ENCODE measurements at regions not wholly inside any gene's neighbourhood (a gene's known extent, or its start where the extent isn't known, plus 50 kb on each side); places are given as distances from the start of the nearest gene placed in this dataset.

DNA sequence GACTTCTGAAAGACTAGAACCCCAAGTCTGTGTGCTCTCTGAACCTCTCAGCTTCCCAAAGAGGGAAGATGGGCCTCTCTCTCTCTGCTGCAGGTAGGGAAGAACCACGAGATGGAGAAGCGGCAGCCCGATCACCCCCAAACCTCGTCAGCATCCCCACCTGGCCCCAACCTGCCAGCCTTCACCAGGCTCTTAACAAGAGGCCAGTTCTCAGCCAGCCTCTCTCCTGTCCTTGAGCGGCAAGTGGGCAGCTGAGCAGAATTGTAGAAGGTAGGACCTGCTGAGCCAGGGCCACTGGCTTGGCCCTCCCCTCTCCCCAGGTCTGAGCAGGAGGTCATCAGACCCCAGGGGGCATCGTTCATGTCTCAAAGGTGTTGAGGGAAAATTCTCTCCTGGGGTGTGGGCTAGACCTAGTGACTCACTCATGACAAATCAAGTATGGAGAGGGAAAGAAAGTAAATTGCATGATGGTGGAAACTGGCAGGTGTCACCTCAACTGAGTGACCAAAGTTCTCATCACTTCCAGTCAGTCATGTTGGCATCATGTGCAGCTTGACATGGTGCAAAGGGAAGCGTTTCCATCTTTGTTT is 92.0 kb upstream of the GPR26 start:
- no peak overlapping the region for H3K27ac ChIP-seq
- H3K27me3 ChIP-seq (replicated peaks) = no peaks in the 10 kb centered on the region
- in situ Hi-C loops (cut with HindIII; ENCODE audit: low pct_ligation_motif_present, low sequenced_read_pairs) = no loop called here
- no peak for DNase-seq
- no peak for TF ChIP-seq CTCF (IDR thresholded peaks at IDR 0.05; ENCODE audit: low read depth, low read length, missing control alignments)
- no peak overlapping the region for H3K4me3 ChIP-seq (ENCODE audit: low read depth, low read length)
- no peaks in the 10 kb centered on the region for H3K36me3 ChIP-seq (replicated peaks)

DNA sequence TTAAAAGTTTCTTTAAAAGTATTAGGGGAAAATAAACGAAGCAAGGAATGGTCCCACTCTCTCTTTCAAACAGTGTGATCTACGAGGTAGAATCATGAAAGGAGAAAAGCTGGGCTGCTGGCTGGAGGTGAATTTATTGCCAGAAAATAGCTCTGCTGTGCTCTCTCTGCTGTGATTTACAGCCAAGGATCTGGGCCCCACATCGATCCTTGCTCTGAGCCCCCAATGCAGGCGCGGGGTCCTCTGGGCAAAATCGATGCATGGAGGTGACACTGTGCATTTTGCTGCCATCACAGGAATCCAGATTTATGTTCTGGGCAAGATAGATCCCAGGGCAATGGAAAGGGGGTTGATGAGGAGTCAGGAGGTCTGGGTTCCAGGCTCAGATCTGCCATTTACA is 91.0 kb upstream of the GPR26 start:
- in situ Hi-C loops (cut with HindIII; ENCODE audit: low pct_ligation_motif_present, low sequenced_read_pairs) = no loop called here
- no peak for DNase-seq
- Histone ChIP-seq H3K36me3 (replicated peaks) (no peaks in the 10 kb centered on the region), H3K27ac (no peak overlapping the region), H3K27me3 (replicated peaks) (no peaks in the 10 kb centered on the region), H3K4me3 (ENCODE audit: low read depth, low read length) (no peak overlapping the region)
- TF ChIP-seq CTCF (IDR thresholded peaks at IDR 0.05; ENCODE audit: low read depth, low read length, missing control alignments) = no peak

- in situ Hi-C loops (cut with HindIII; ENCODE audit: low pct_ligation_motif_present, low sequenced_read_pairs) = no loop called here
- H3K27ac ChIP-seq = no peak overlapping the region
- no peak for TF ChIP-seq CTCF (IDR thresholded peaks at IDR 0.05; ENCODE audit: low read depth, low read length, missing control alignments)
- no peaks in the 10 kb centered on the region for H3K36me3 ChIP-seq (replicated peaks)
- H3K27me3 ChIP-seq (replicated peaks) = no peaks in the 10 kb centered on the region
- DNase-seq = no peak
- no peak overlapping the region for H3K4me3 ChIP-seq (ENCODE audit: low read depth, low read length)
These were observed 89.4 kb upstream of the GPR26 start for GRCh38 chr10:123576706-123577105.

DNA sequence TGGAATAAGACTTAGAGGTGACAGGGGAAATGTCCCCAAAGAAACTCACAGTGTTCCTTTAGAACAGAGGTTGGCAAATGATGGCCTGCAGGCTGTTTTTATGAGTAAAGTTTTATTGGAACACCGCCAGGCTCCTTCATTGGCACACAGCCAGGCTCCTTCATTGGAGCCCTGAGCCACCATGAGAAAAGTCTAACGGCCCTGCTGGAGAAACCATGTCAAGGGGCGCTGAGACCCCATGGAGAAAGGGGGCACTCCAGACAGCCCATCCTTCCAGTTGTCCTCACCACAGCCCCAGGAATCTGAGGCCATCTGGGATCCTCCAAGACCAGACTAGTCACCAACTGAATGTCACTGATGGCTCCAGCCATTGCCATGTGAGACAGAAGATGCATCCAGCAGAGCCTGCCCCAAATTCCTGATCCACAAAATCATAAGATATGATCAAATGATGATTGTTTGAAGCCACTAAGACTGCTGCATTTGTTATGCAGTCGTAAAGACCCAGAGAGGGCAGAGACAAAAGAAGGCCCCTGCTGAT is 88.2 kb upstream of the GPR26 start:
- in situ Hi-C loops (cut with HindIII; ENCODE audit: low pct_ligation_motif_present, low sequenced_read_pairs) = no loop called here
- Histone ChIP-seq H3K27me3 (replicated peaks) (no peaks in the 10 kb centered on the region), H3K27ac (no peak overlapping the region), H3K4me3 (ENCODE audit: low read depth, low read length) (no peak overlapping the region), H3K36me3 (replicated peaks) (no peaks in the 10 kb centered on the region)
- DNase-seq = no peak
- TF ChIP-seq CTCF (IDR thresholded peaks at IDR 0.05; ENCODE audit: low read depth, low read length, missing control alignments) = no peak

GRCh38 chr10:123578721-123579120 is 87.4 kb upstream of the GPR26 start:
- TF ChIP-seq CTCF (IDR thresholded peaks at IDR 0.05; ENCODE audit: low read depth, low read length, missing control alignments) = no peak
- peaks cover 2% of the 10 kb centered on the region for H3K27me3 ChIP-seq (replicated peaks)
- H3K36me3 ChIP-seq (replicated peaks) = no peaks in the 10 kb centered on the region
- no peak overlapping the region for H3K27ac ChIP-seq
- H3K4me3 ChIP-seq (ENCODE audit: low read depth, low read length) = no peak overlapping the region
- DNase-seq = no peak
- in situ Hi-C loops (cut with HindIII; ENCODE audit: low pct_ligation_motif_present, low sequenced_read_pairs) = no loop called here

DNA sequence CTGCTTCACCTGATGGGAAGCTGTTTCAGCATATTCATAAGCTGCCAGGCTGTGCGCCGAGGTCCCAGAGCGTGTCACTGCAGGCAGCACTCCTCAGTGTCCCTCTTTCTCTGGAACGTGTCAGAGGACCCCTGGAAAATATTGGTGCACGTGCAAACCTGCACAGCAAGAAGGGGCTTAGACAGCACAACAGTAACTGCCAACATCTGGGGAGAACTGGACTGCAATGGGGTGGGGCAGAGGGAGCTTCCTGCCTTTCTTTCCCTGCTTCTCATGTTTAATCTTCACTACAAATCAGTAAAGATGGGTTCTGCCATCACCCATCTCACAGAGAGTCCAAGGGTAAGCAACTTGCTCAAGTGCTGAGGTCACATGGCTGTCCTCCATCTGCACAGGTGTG is 86.5 kb upstream of the GPR26 start:
- Histone ChIP-seq H3K27me3 (replicated peaks) (peaks cover 2% of the 10 kb centered on the region), H3K27ac (no peak overlapping the region), H3K36me3 (replicated peaks) (no peaks in the 10 kb centered on the region), H3K4me3 (ENCODE audit: low read depth, low read length) (no peak overlapping the region)
- no peak for TF ChIP-seq CTCF (IDR thresholded peaks at IDR 0.05; ENCODE audit: low read depth, low read length, missing control alignments)
- in situ Hi-C loops (cut with HindIII; ENCODE audit: low pct_ligation_motif_present, low sequenced_read_pairs) = no loop called here
- DNase-seq = no peak

All from brain microvascular endothelial cell (primary cell).